Hepatocyte (in vitro differentiated cells): ENCODE measurements at regions not wholly inside any gene's neighbourhood (a gene's known extent, or its start where the extent isn't known, plus 50 kb on each side); places are given as distances from the start of the nearest gene placed in this dataset.

ENCODE experiments used
- DNase-seq: peaks from one replicate; pipeline ENCODE4 v3.0.0-alpha.2; 2016; ENCODE audit warnings: low spot score
- H2AFZ ChIP-seq: fragments of 200-600 bp; sonication (generic); 2 replicates; pipeline ENCODE4 v1.6.0; 2016; ENCODE audit warnings: antibody characterized with exemption, mild to moderate bottlenecking
- H3K27ac ChIP-seq: fragments of 200-600 bp; sonication (generic); 2 replicates; pipeline ENCODE4 v1.5.1; 2016; ENCODE audit warnings: mild to moderate bottlenecking
- H3K27me3 ChIP-seq: fragments of 200-600 bp; sonication (generic); 2 replicates; pipeline ENCODE4 v1.6.1; 2016
- H3K36me3 ChIP-seq: fragments of 200-600 bp; sonication (generic); replicated peaks from 2 replicates; pipeline ENCODE4 v1.5.1; 2016; ENCODE audit warnings: low read depth; ENCODE audit not compliant: insufficient read depth
- H3K4me1 ChIP-seq: fragments of 200-600 bp; sonication (generic); 2 replicates; pipeline ENCODE4 v1.5.1; 2016; ENCODE audit warnings: mild to moderate bottlenecking, moderate library complexity; ENCODE audit not compliant: insufficient read depth
- H3K4me2 ChIP-seq: fragments of 200-600 bp; sonication (generic); 2 replicates; pipeline ENCODE4 v1.6.0; 2016
- H3K4me3 ChIP-seq: fragments of 200-600 bp; sonication (generic); 2 replicates; pipeline ENCODE4 v1.5.1; 2016; ENCODE audit warnings: mild to moderate bottlenecking
- H3K79me2 ChIP-seq: fragments of 200-600 bp; sonication (generic); 2 replicates; pipeline ENCODE4 v1.6.0; 2017; ENCODE audit warnings: mild to moderate bottlenecking
- H3K9me2 ChIP-seq: fragments of 200-600 bp; sonication (generic); replicated peaks from 2 replicates; pipeline ENCODE4 v1.6.0; 2017; ENCODE audit warnings: mild to moderate bottlenecking; ENCODE audit not compliant: insufficient read depth
- H3K9me3 ChIP-seq: fragments of 200-600 bp; sonication (generic); 2 replicates; pipeline ENCODE4 v1.5.1; 2016; ENCODE audit warnings: low read depth, mild to moderate bottlenecking
- H4K20me1 ChIP-seq: fragments of 200-600 bp; sonication (generic); 2 replicates; pipeline ENCODE4 v1.6.0; 2016; ENCODE audit warnings: mild to moderate bottlenecking; ENCODE audit not compliant: insufficient read depth, poor library complexity, severe bottlenecking
- EZH2 ChIP-seq: fragments of 200-600 bp; sonication (generic); IDR thresholded peaks from 2 replicates; pipeline ENCODE4 v1.6.1; 2016; ENCODE audit warnings: antibody characterized with exemption, mild to moderate bottlenecking, borderline replicate concordance
- EZH2phosphoT487 ChIP-seq: fragments of 200-600 bp; sonication (generic); IDR thresholded peaks from one replicate; pipeline ENCODE4 v1.6.1; 2018; ENCODE audit warnings: antibody characterized with exemption, mild to moderate bottlenecking, low read depth, moderate library complexity; ENCODE audit not compliant: unreplicated experiment, severe bottlenecking
- WGBS: methylation state at CpG from one replicate; pipeline ENCODE4 v1.1.6; 2016; ENCODE audit warnings: low lambda C conversion rate; ENCODE audit errors: missing lambda C conversion rate; 5-methylcytosine and 5-hydroxymethylcytosine counted together
- TF ChIP-seq, protein P1 (sequence below): fragments of 200-600 bp; sonication (generic); IDR thresholded peaks from 2 replicates; pipeline ENCODE4 v1.5.1; 2016; ENCODE audit warnings: antibody characterized with exemption, mild to moderate bottlenecking; ENCODE audit not compliant: poor library complexity

DNA sequence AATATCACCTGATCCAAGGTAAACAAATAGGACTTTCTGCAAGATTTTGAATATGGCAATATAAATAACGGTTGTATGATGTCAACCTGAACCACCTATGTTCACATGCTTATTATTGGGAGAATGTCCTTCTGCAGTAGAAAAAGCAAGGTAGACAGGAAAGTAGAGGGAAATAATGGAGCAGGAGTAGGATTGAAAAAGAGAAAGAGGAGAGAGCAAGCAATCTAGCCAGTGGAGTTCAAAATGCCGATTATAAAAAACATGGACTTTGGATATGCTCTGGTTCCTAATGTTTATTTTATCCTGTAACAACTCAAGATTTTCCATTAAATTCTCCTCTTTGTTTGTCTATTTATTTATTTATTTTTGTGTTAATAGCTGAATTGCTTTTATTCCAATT, 878.0 kb upstream of the KCND2 start:
- Histone ChIP-seq H3K9me2 (no peaks in the 10 kb centered on the region), H3K27ac (no peak overlapping the region), H3K36me3 (no peaks in the 10 kb centered on the region), H4K20me1 (no peaks in the 10 kb centered on the region), H3K27me3 (no peaks in the 10 kb centered on the region), H3K79me2 (no peaks in the 10 kb centered on the region), H3K4me1 (no peaks in the 10 kb centered on the region), H3K4me2 (no peak overlapping the region), H3K9me3 (no peaks in the 10 kb centered on the region), H2AFZ (no peak overlapping the region), H3K4me3 (no peak overlapping the region)
- TF ChIP-seq, protein P1, sequence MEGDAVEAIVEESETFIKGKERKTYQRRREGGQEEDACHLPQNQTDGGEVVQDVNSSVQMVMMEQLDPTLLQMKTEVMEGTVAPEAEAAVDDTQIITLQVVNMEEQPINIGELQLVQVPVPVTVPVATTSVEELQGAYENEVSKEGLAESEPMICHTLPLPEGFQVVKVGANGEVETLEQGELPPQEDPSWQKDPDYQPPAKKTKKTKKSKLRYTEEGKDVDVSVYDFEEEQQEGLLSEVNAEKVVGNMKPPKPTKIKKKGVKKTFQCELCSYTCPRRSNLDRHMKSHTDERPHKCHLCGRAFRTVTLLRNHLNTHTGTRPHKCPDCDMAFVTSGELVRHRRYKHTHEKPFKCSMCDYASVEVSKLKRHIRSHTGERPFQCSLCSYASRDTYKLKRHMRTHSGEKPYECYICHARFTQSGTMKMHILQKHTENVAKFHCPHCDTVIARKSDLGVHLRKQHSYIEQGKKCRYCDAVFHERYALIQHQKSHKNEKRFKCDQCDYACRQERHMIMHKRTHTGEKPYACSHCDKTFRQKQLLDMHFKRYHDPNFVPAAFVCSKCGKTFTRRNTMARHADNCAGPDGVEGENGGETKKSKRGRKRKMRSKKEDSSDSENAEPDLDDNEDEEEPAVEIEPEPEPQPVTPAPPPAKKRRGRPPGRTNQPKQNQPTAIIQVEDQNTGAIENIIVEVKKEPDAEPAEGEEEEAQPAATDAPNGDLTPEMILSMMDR = no peak
- no peak for TF ChIP-seq EZH2phosphoT487
- TF ChIP-seq EZH2 = no peak
- no peak for DNase-seq
- WGBS = 90% methylated on average over 2 of the region's 2 CpGs

DNA sequence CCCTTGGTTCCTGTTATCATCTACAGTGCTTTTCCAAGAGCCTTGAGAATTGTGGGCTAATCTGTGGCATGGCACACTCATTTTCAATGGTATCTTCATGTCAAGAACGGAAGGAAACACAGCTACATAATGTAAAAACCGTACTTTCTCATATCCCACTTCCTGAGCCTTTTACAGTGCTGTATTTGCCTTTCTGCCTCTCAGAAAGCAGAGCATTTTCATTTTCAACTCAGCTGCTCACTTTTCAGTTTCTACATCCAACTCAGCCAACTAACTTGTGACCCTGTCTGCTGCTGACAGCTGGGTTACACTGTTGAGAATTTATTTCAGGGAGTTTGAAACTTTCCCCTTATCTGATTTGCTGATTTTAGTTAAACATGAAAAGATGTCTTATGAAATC, 875.8 kb upstream of the KCND2 start:
- Histone ChIP-seq H3K27ac (no peak overlapping the region), H3K36me3 (no peaks in the 10 kb centered on the region), H3K27me3 (no peaks in the 10 kb centered on the region), H2AFZ (no peak overlapping the region), H3K4me1 (no peaks in the 10 kb centered on the region), H3K9me3 (no peaks in the 10 kb centered on the region), H3K9me2 (no peaks in the 10 kb centered on the region), H3K4me3 (no peak overlapping the region), H3K79me2 (no peaks in the 10 kb centered on the region), H3K4me2 (no peak overlapping the region), H4K20me1 (no peaks in the 10 kb centered on the region)
- 90% methylated on average over 2 of the region's 2 CpGs for WGBS
- no peak for DNase-seq
- TF ChIP-seq, protein P1 = no peak
- TF ChIP-seq EZH2phosphoT487 = no peak
- TF ChIP-seq EZH2 = no peak

DNA sequence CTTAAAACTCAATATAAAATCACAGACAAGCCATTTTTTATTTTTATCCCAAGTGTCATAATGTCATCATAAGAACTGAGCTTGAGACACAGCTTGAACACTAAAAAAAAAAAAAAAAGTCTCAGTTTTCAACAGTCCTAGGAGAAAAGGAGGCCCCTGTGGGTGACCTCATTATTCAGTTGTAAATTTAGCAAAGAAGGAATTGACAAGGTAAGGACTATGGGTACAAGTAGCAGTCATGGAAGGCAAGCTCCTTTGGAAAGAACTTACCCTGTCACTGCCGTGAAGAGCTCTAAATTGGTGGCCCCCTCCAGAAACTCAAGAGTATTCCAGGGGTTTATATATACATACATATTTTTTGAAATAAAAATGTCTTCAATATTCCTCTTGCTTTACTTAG, 864.4 kb upstream of the KCND2 start:
- Histone ChIP-seq H3K27ac (no peak overlapping the region), H3K36me3 (no peaks in the 10 kb centered on the region), H4K20me1 (no peaks in the 10 kb centered on the region), H3K27me3 (no peaks in the 10 kb centered on the region), H3K4me3 (no peak overlapping the region), H3K79me2 (no peaks in the 10 kb centered on the region), H2AFZ (no peak overlapping the region), H3K4me1 (no peaks in the 10 kb centered on the region), H3K9me2 (no peaks in the 10 kb centered on the region), H3K4me2 (no peak overlapping the region), H3K9me3 (no peaks in the 10 kb centered on the region)
- 82% methylated on average over 1 of the region's 1 CpG for WGBS
- no peak for TF ChIP-seq EZH2
- TF ChIP-seq, protein P1 = no peak
- no peak for TF ChIP-seq EZH2phosphoT487
- no peak for DNase-seq

DNA sequence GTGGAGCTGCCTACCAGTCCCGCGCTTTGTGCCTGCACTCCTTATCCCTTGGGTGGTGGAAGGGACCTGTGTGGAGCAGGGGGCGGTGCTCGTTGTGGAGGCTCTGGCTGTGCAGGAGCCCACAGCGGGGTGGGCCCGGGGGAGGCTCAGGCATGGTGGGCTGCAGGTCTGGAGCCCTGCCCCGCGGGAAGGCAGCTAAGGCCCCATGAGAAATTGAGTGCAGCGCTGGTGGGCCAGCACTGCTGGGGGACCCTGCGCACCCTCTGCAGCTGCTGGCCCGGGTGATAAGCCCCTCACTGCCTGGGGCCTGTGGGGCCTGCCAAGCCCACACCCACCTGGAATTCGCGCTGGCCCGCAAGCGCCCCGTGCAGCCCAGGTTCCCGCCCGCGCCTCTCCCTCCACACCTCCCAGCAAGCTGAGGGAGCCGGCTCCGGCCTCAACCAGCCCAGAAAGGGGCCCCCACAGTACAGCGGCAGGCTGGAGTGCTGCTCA, 859.6 kb upstream of the KCND2 start:
- Histone ChIP-seq H4K20me1 (no peaks in the 10 kb centered on the region), H3K9me2 (no peaks in the 10 kb centered on the region), H3K27ac (no peak overlapping the region), H3K79me2 (no peaks in the 10 kb centered on the region), H3K27me3 (no peaks in the 10 kb centered on the region), H3K4me2 (no peak overlapping the region), H2AFZ (no peak overlapping the region), H3K9me3 (no peaks in the 10 kb centered on the region), H3K4me3 (no peak overlapping the region), H3K4me1 (no peaks in the 10 kb centered on the region), H3K36me3 (no peaks in the 10 kb centered on the region)
- 99% methylated on average over 22 of the region's 22 CpGs for WGBS
- TF ChIP-seq, protein P1 = no peak
- TF ChIP-seq EZH2phosphoT487 (no peak), EZH2 (no peak)
- no peak for DNase-seq
